Stomach smooth muscle (tissue), 2 donors: ENCODE measurements at regions not wholly inside any gene's neighbourhood (a gene's known extent, or its start where the extent isn't known, plus 50 kb on each side); places are given as distances from the start of the nearest gene placed in this dataset.

Source experiments
- H3K27ac ChIP-seq: one replicate; pipeline ENCODE4 v1.7.0; 2013; ENCODE audit warnings: mild to moderate bottlenecking, low read length, inconsistent platforms
- H3K27me3 ChIP-seq, 2 donors: one replicate each; pipeline ENCODE4 v1.7.0; 2013; ENCODE audit warnings: low read length in 2 of 2; ENCODE audit not compliant: insufficient read depth in 2 of 2, control insufficient read depth in 1 of 2
- H3K36me3 ChIP-seq, 2 donors: one replicate each; pipeline ENCODE4 v1.7.0; 2013; ENCODE audit warnings: low read length in 2 of 2; ENCODE audit not compliant: control insufficient read depth in 2 of 2, insufficient read depth in 2 of 2
- H3K4me1 ChIP-seq: one replicate; pipeline ENCODE4 v1.7.0; 2013; ENCODE audit warnings: low read length; ENCODE audit not compliant: control insufficient read depth, insufficient read depth
- H3K4me3 ChIP-seq, 2 donors: one replicate each; pipeline ENCODE4 v1.7.0; 2013; ENCODE audit warnings: low read length in 2 of 2
- H3K9ac ChIP-seq, 2 donors: one replicate each; pipeline ENCODE4 v1.7.0; 2013; ENCODE audit warnings: low read length in 2 of 2, mild to moderate bottlenecking in 1 of 2
- H3K9me3 ChIP-seq, 2 donors: one replicate each; pipeline ENCODE4 v1.7.0; 2013; ENCODE audit warnings: low read length in 2 of 2; ENCODE audit not compliant: control insufficient read depth in 2 of 2
- donor health status: healthy.
- donor health status: Pancreatic carcinoma.

- Histone ChIP-seq H3K4me1 (no peaks in the 10 kb centered on the region), H3K9ac (no peak overlapping the region), H3K9me3 (no peaks in the 10 kb centered on the region), H3K4me3 (no peak overlapping the region), H3K27me3 (no peaks in the 10 kb centered on the region), H3K27ac (no peak overlapping the region), H3K36me3 (no peaks in the 10 kb centered on the region)
Measured at GRCh38 chr12:25906651-25907340, 51.7 kb upstream of the RASSF8 start.
